Ishikawa (cell line): ENCODE measurements at regions not wholly inside any gene's neighbourhood (a gene's known extent, or its start where the extent isn't known, plus 50 kb on each side); places are given as distances from the start of the nearest gene placed in this dataset.

Experiments
- CREB1 ChIP-seq: IDR thresholded peaks from 2 replicates; pipeline ENCODE4 v1.6.1; 2012; ENCODE audit warnings: low read depth
- EP300 ChIP-seq: IDR thresholded peaks from 2 replicates; pipeline ENCODE4 v1.6.1; 2012; ENCODE audit warnings: borderline replicate concordance
- NFIC ChIP-seq: IDR thresholded peaks from 2 replicates; pipeline ENCODE4 v1.6.1; 2012
- TAF1 ChIP-seq: IDR thresholded peaks from 2 replicates; pipeline ENCODE4 v1.6.1; 2012; ENCODE audit warnings: low read depth, mild to moderate bottlenecking
- ZBTB7A ChIP-seq: IDR thresholded peaks from 2 replicates; pipeline ENCODE4 v1.6.1; 2012; ENCODE audit warnings: low read depth
- TF ChIP-seq, protein P1 (sequence below): IDR thresholded peaks from 2 replicates; pipeline ENCODE4 v1.6.1; 2012
- TF ChIP-seq, protein P2 (sequence below): IDR thresholded peaks from 2 replicates; pipeline ENCODE4 v1.6.1; 2012; ENCODE audit warnings: low read depth, mild to moderate bottlenecking

DNA sequence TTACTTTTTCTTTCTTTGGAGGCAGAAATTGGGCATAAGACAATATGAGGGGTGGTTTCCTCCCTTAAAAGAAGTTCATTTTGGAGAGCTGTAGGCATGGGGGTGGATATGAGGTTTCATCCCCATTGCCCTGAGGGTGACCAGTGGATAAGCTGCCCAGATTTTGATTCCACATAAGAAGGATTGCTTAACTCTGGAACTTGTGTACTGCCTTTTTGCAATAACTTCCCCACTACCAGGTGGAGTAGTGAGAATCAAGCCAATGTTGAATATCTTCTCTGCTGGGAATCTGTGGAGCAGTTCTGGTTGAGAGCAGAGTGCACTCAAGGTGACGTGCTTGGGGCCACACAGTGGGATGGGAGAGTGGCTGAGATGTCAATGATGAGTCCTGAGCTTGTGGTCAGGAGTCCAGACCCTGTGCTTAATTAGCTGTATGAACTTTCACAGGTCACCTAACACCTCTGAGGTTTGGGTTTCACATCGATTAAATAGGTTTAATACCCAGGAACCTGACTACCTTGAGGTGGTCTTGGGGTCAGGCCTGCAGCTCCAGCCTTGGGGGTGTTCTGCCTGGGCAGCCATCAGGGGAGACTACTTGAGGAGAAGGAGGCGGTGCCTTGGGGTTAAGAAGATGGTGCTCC lies 152.9 kb downstream of the FCRL5 start:
- TF ChIP-seq, protein P1, sequence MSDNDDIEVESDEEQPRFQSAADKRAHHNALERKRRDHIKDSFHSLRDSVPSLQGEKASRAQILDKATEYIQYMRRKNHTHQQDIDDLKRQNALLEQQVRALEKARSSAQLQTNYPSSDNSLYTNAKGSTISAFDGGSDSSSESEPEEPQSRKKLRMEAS = no peak
- TF ChIP-seq CREB1 = no peak
- TF ChIP-seq EP300 = no peak
- TF ChIP-seq TAF1 = no peak
- TF ChIP-seq ZBTB7A = no peak
- no peak for TF ChIP-seq NFIC
- TF ChIP-seq, protein P2, sequence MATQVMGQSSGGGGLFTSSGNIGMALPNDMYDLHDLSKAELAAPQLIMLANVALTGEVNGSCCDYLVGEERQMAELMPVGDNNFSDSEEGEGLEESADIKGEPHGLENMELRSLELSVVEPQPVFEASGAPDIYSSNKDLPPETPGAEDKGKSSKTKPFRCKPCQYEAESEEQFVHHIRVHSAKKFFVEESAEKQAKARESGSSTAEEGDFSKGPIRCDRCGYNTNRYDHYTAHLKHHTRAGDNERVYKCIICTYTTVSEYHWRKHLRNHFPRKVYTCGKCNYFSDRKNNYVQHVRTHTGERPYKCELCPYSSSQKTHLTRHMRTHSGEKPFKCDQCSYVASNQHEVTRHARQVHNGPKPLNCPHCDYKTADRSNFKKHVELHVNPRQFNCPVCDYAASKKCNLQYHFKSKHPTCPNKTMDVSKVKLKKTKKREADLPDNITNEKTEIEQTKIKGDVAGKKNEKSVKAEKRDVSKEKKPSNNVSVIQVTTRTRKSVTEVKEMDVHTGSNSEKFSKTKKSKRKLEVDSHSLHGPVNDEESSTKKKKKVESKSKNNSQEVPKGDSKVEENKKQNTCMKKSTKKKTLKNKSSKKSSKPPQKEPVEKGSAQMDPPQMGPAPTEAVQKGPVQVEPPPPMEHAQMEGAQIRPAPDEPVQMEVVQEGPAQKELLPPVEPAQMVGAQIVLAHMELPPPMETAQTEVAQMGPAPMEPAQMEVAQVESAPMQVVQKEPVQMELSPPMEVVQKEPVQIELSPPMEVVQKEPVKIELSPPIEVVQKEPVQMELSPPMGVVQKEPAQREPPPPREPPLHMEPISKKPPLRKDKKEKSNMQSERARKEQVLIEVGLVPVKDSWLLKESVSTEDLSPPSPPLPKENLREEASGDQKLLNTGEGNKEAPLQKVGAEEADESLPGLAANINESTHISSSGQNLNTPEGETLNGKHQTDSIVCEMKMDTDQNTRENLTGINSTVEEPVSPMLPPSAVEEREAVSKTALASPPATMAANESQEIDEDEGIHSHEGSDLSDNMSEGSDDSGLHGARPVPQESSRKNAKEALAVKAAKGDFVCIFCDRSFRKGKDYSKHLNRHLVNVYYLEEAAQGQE = no peak
